Parathyroid adenoma (tissue), 2 donors: ENCODE measurements at regions not wholly inside any gene's neighbourhood (a gene's known extent, or its start where the extent isn't known, plus 50 kb on each side); places are given as distances from the start of the nearest gene placed in this dataset.

Experiments
- H2AFZ ChIP-seq: fragments of 300-600 bp; sonication (generic); one replicate; pipeline ENCODE4 v1.7.0; 2017; ENCODE audit warnings: antibody characterized with exemption, mild to moderate bottlenecking
- H3K27ac ChIP-seq: fragments of 300-600 bp; sonication (generic); one replicate; pipeline ENCODE4 v1.7.0; 2017
- H3K27me3 ChIP-seq: fragments of 300-600 bp; sonication (generic); one replicate; pipeline ENCODE4 v1.7.0; 2017; ENCODE audit warnings: low read length; ENCODE audit not compliant: control insufficient read depth, insufficient read depth
- H3K36me3 ChIP-seq: fragments of 300-600 bp; sonication (generic); one replicate; pipeline ENCODE4 v1.7.0; 2017; ENCODE audit warnings: low read length; ENCODE audit not compliant: control insufficient read depth, insufficient read depth
- H3K4me1 ChIP-seq: fragments of 300-600 bp; sonication (generic); one replicate; pipeline ENCODE4 v1.7.0; 2017; ENCODE audit warnings: control low read depth
- H3K4me2 ChIP-seq: fragments of 300-600 bp; sonication (generic); one replicate; pipeline ENCODE4 v1.7.0; 2017; ENCODE audit warnings: low read length
- H3K4me3 ChIP-seq: fragments of 300-600 bp; sonication (generic); one replicate; pipeline ENCODE4 v1.7.0; 2017; ENCODE audit warnings: low read depth, low read length
- H3K79me2 ChIP-seq: fragments of 300-600 bp; sonication (generic); one replicate; pipeline ENCODE4 v1.7.0; 2017; ENCODE audit warnings: control low read depth
- H3K9ac ChIP-seq: fragments of 300-600 bp; sonication (generic); one replicate; pipeline ENCODE4 v1.7.0; 2017; ENCODE audit warnings: mild to moderate bottlenecking
- H3K9me3 ChIP-seq: fragments of 300-600 bp; sonication (generic); one replicate; pipeline ENCODE4 v1.7.0; 2017; ENCODE audit warnings: low read length; ENCODE audit not compliant: control insufficient read depth
- CTCF ChIP-seq: fragments of 300-600 bp; sonication (generic); IDR thresholded peaks from one replicate; pipeline ENCODE4 v1.7.0; 2017; ENCODE audit warnings: antibody characterized with exemption, mild to moderate bottlenecking
- donor health status: primary hyperparathyroidism.

GRCh38 chr10:25101461-25102146, 73.2 kb upstream of the GPR158 start:
- TF ChIP-seq CTCF = no peak
- no peaks in the 10 kb centered on the region for H3K79me2 ChIP-seq
- H2AFZ ChIP-seq = peak overlapping the region; percentile 39
- no peaks in the 10 kb centered on the region for H3K36me3 ChIP-seq
- H3K4me2 ChIP-seq = no peak overlapping the region
- peaks cover 8% of the 10 kb centered on the region for H3K4me1 ChIP-seq
- H3K9ac ChIP-seq = no peak overlapping the region
- no peaks in the 10 kb centered on the region for H3K27me3 ChIP-seq
- H3K4me3 ChIP-seq = no peak overlapping the region
- H3K9me3 ChIP-seq = no peaks in the 10 kb centered on the region
- no peak overlapping the region for H3K27ac ChIP-seq

- Histone ChIP-seq H2AFZ (peak overlapping the region; percentile 39), H3K9me3 (no peaks in the 10 kb centered on the region), H3K36me3 (no peaks in the 10 kb centered on the region)
Measured at GRCh38 chr10:25102147-25102822, 72.5 kb upstream of the GPR158 start.

GRCh38 chr10:25103703-25104102, 71.1 kb upstream of the GPR158 start:
- no peak overlapping the region for H2AFZ ChIP-seq
- no peaks in the 10 kb centered on the region for H3K79me2 ChIP-seq
- no peak overlapping the region for H3K4me2 ChIP-seq
- no peak for TF ChIP-seq CTCF
- H3K4me1 ChIP-seq = peaks cover 8% of the 10 kb centered on the region
- no peak overlapping the region for H3K9ac ChIP-seq
- H3K27me3 ChIP-seq = no peaks in the 10 kb centered on the region
- H3K9me3 ChIP-seq = no peaks in the 10 kb centered on the region
- no peak overlapping the region for H3K4me3 ChIP-seq
- H3K27ac ChIP-seq = no peak overlapping the region
- no peaks in the 10 kb centered on the region for H3K36me3 ChIP-seq

More at GRCh38 chr10:25102147-25102822, 72.5 kb upstream of the GPR158 start:
- H3K4me2 ChIP-seq = no peak overlapping the region
- H3K9ac ChIP-seq = no peak overlapping the region
- TF ChIP-seq CTCF = no peak
- peaks cover 8% of the 10 kb centered on the region for H3K4me1 ChIP-seq
- no peak overlapping the region for H3K27ac ChIP-seq
- no peaks in the 10 kb centered on the region for H3K79me2 ChIP-seq
- no peak overlapping the region for H3K4me3 ChIP-seq
- no peaks in the 10 kb centered on the region for H3K27me3 ChIP-seq

- Histone ChIP-seq H3K4me2 (no peak overlapping the region), H3K4me3 (no peak overlapping the region), H3K4me1 (peaks cover 8% of the 10 kb centered on the region), H2AFZ (no peak overlapping the region), H3K9me3 (no peaks in the 10 kb centered on the region), H3K27me3 (no peaks in the 10 kb centered on the region), H3K27ac (no peak overlapping the region), H3K79me2 (no peaks in the 10 kb centered on the region), H3K9ac (no peak overlapping the region), H3K36me3 (no peaks in the 10 kb centered on the region)
- TF ChIP-seq CTCF = no peak
Measured at GRCh38 chr10:25104441-25104840, 70.4 kb upstream of the GPR158 start.
